ENCODE measurements at regions not wholly inside any gene's neighbourhood (a gene's known extent, or its start where the extent isn't known, plus 50 kb on each side); places are given as distances from the start of the nearest gene placed in this dataset.

DNA sequence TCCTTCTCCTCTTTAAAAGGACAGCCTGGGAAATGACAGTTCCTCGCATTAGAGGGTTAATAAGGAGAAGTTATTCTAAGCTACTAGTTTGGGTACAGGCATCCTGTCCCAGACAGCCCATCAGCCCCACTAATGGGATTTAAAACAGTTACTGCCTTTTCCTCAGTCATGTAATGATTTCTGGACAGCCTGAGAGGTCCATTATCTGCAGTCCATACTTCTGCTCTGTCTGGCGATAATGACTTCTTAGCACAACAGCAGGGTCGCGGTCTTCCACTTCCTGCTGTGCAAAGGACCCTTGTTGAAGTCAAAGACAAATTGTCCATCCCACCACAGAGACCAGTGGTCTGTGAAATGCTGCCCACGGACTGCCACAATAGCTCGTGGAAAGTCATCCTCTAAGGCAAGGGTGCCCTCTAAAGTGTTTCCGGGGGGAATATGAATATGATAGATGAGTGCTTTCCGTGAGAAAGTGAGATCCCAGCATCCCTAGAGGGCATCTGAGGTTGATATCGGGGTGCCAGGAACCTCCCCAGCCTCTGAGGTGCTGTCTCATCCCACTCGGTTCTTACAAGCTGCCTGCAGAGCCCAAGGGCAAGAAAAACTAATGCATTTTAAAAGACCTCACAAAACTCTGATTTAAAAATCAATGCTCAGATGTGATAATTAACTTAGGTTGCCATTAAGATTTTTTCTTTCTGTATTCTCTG, 100.7 kb downstream of the SHOX2 start:
- no peaks in the 10 kb centered on the region for H4K20me1 ChIP-seq (ENCODE audit: insufficient read depth, low read length)
- H3K4me3 ChIP-seq (ENCODE audit: low read depth in 1 of 2, low read length in 2 of 2), result no peak overlapping the region
- no peaks in the 10 kb centered on the region for H3K9me3 ChIP-seq (ENCODE audit: insufficient read depth, low read length, severe bottlenecking)
- no peaks in the 10 kb centered on the region for H3K27me3 ChIP-seq (ENCODE audit: insufficient read depth, low read length, poor library complexity)
- ATAC-seq (ENCODE audit: insufficient read depth, low read depth) (no peak), DNase-seq (no peak)
- no peak overlapping the region for H3K9ac ChIP-seq (ENCODE audit: low read depth, low read length)
- H3K27ac ChIP-seq (ENCODE audit: low read length), result no peak overlapping the region
- H3K4me2 ChIP-seq (ENCODE audit: insufficient read depth, low read length), result no peak overlapping the region
- no peak overlapping the region for H2AFZ ChIP-seq (ENCODE audit: low read depth, low read length)
- no peaks in the 10 kb centered on the region for H3K79me2 ChIP-seq (ENCODE audit: insufficient read depth, low read length)
- no peaks in the 10 kb centered on the region for H3K4me1 ChIP-seq (ENCODE audit: insufficient read depth, low read length)
- H3K36me3 ChIP-seq (ENCODE audit: insufficient read depth, low read length), result no peaks in the 10 kb centered on the region
- TF ChIP-seq EZH2 (IDR thresholded peaks at IDR 0.05; ENCODE audit: borderline replicate concordance, low read depth, low read length, severe bottlenecking) (no peak), CTCF (IDR thresholded peaks at IDR 0.05; ENCODE audit: borderline replicate concordance, extremely low read depth, low read length, poor library complexity, severe bottlenecking) (no peak)

DNA sequence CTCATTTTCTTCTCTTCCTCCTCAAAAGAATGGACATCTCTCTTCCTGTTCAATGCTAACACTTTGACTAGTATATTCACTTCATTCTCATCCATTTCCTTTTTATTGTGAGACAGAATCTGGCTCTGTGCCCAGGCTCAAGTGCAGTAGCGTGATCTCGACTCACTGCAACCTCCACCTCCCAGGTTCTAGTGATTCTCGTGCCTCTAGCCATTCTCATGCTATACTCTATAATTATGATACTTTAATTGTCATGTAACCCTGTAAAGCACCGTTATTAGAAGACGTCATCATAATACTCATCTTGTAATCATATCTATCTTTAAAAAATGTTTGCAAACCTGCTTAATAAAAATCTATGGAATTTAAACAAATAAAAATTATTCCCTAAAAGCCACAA, 107.0 kb downstream of the SHOX2 start:
- Histone ChIP-seq H3K9ac (ENCODE audit: low read depth, low read length) (no peak overlapping the region), H3K4me2 (ENCODE audit: insufficient read depth, low read length) (no peak overlapping the region), H3K4me1 (ENCODE audit: insufficient read depth, low read length) (no peaks in the 10 kb centered on the region), H3K36me3 (ENCODE audit: insufficient read depth, low read length) (no peaks in the 10 kb centered on the region), H3K9me3 (ENCODE audit: insufficient read depth, low read length, severe bottlenecking) (peaks cover 4% of the 10 kb centered on the region), H3K27me3 (ENCODE audit: insufficient read depth, low read length, poor library complexity) (no peaks in the 10 kb centered on the region), H2AFZ (ENCODE audit: low read depth, low read length) (no peak overlapping the region), H3K4me3 (ENCODE audit: low read depth in 1 of 2, low read length in 2 of 2) (no peak overlapping the region), H3K27ac (ENCODE audit: low read length) (no peak overlapping the region), H3K79me2 (ENCODE audit: insufficient read depth, low read length) (no peaks in the 10 kb centered on the region), H4K20me1 (ENCODE audit: insufficient read depth, low read length) (no peaks in the 10 kb centered on the region)
- no peak for TF ChIP-seq CTCF (IDR thresholded peaks at IDR 0.05; ENCODE audit: borderline replicate concordance, extremely low read depth, low read length, poor library complexity, severe bottlenecking)
- TF ChIP-seq EZH2 (IDR thresholded peaks at IDR 0.05; ENCODE audit: borderline replicate concordance, low read depth, low read length, severe bottlenecking), result no peak
- DNase-seq (no peak), ATAC-seq (ENCODE audit: insufficient read depth, low read depth) (no peak)

GRCh38 chr3:157982359-157982758, 123.9 kb downstream of the SHOX2 start:
- Histone ChIP-seq H3K27ac (ENCODE audit: low read length) (no peak overlapping the region), H4K20me1 (ENCODE audit: insufficient read depth, low read length) (no peaks in the 10 kb centered on the region), H3K36me3 (ENCODE audit: insufficient read depth, low read length) (no peaks in the 10 kb centered on the region), H3K9ac (ENCODE audit: low read depth, low read length) (no peak overlapping the region), H2AFZ (ENCODE audit: low read depth, low read length) (no peak overlapping the region), H3K9me3 (ENCODE audit: insufficient read depth, low read length, severe bottlenecking) (no peaks in the 10 kb centered on the region), H3K27me3 (ENCODE audit: insufficient read depth, low read length, poor library complexity) (no peaks in the 10 kb centered on the region), H3K4me1 (ENCODE audit: insufficient read depth, low read length) (no peaks in the 10 kb centered on the region), H3K4me2 (ENCODE audit: insufficient read depth, low read length) (no peak overlapping the region), H3K79me2 (ENCODE audit: insufficient read depth, low read length) (no peaks in the 10 kb centered on the region), H3K4me3 (ENCODE audit: low read depth in 1 of 2, low read length in 2 of 2) (no peak overlapping the region)
- TF ChIP-seq CTCF (IDR thresholded peaks at IDR 0.05; ENCODE audit: borderline replicate concordance, extremely low read depth, low read length, poor library complexity, severe bottlenecking) (no peak), EZH2 (IDR thresholded peaks at IDR 0.05; ENCODE audit: borderline replicate concordance, low read depth, low read length, severe bottlenecking) (no peak)
- ATAC-seq (ENCODE audit: insufficient read depth, low read depth) (no peak), DNase-seq (no peak)
